GM21529 (cell line): ENCODE measurements at regions not wholly inside any gene's neighbourhood (a gene's known extent, or its start where the extent isn't known, plus 50 kb on each side); places are given as distances from the start of the nearest gene placed in this dataset.

Experiments
- ATAC-seq: cut with Tn5 transposase; IDR thresholded peaks from one replicate; pipeline ENCODE4 v1.9.1; 2021; ENCODE audit not compliant: unreplicated experiment

DNA sequence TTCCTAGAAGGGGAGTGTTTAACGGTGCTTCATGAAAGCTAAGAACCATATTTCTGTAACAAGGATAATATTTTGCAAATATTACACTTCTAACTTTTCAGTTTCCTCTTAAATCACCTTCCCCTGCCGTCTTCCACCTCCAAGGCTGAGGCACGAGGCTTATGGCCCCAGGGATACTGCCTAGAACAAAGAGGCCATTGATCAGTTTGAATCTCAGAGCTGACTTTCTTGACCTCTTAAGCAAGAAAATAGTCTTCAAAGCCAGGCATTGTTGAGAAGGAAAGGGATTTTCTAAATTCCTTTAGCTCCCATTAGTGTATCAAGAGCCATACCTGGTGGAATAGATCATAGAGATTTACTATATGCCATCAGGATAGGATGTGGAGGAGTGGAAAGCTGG lies 566.2 kb downstream of the BNC2 start:
- ATAC-seq = no peak

DNA sequence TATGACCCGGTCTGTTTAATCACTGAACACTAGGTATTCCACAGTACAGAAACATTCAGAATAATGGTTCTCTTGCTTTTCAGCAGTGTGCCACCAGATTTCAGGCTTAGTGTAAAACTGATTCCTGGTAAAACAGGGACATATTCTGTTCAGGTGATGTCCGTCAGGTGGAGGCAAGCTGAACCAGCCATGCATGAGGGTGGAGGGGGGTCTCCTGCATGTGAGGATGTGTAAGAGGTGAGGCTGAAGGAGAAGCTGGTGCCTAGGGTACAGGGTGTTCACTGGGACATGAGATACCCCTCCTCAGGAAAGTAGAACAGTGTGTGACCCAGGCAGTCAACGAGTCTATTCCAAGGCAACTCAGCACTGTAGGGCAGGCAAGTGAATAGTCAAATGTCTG lies 563.9 kb downstream of the BNC2 start:
- no peak for ATAC-seq

GRCh38 chr9:16307626-16308195 lies 562.8 kb downstream of the BNC2 start:
- no peak for ATAC-seq

DNA sequence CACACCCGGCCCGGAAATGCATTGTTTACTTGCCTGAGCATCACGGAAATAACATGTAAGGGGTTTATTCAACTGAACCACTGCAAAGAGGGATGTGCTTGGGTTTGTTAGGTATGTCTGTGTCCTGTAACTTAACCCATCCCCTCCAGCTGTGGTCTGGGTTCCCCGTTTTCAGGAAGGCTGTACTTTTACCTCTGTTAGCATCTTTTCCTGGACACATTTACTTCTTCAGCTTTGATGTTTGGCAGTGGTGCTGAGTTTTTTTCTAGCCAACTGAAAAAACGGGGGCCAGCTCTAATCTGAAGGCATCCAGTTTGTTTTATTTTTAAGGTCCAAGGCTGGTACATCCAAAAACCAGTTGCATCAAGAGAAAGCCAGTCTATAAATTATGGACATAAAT lies 561.8 kb downstream of the BNC2 start:
- ATAC-seq = no peak

DNA sequence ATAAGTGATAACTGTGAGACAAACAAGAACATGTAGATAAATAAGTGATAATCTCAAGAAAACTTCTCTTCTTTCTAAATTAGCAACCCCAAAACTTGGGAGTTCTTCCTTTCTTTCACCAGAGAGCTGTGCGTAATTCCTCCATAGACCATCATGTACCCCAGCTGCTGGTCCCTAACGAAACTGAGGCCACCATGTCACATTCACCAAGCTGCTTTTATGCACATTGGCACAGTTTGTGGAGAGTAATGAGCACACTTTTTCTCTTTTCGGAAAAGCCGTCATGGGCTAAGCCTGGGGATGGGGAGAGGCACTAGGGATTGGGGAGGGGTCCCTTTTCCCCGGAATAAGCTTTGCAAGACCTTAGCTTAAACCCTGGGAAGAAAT lies 561.4 kb downstream of the BNC2 start:
- no peak for ATAC-seq

GRCh38 chr9:16309469-16310271 lies 560.8 kb downstream of the BNC2 start:
- ATAC-seq = no peak

- ATAC-seq = no peak
These were observed 560.0 kb downstream of the BNC2 start for GRCh38 chr9:16310278-16311110.

- no peak for ATAC-seq
These were observed 558.4 kb downstream of the BNC2 start for GRCh38 chr9:16312116-16312515.

DNA sequence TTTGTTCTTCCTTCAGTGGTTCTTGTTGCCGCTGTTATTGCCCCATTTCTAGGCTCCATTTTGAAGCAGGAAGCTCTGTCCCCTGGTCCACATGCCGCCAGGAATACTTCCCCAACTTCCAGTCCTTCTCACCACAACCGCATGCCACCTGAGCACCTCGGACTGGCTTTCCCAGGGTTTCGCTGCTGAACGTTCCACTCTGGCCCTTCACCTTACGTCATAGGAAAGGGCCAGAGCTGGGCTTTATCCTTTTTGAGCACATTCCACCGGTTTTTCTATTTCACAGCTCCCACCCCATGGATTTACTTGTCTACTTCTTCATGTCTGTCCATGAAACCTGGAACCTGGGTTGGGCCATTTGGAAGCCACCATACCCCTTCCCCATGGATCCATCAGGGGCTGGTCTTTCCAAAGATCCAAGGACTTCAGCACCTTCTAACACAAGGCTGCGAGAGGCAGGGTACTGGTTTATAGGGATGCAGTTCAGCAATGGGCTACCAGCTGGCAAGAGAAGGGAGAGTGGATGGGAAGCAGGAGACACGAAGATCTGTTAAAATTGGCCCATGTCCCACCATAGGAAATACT lies 557.4 kb downstream of the BNC2 start:
- ATAC-seq = no peak

DNA sequence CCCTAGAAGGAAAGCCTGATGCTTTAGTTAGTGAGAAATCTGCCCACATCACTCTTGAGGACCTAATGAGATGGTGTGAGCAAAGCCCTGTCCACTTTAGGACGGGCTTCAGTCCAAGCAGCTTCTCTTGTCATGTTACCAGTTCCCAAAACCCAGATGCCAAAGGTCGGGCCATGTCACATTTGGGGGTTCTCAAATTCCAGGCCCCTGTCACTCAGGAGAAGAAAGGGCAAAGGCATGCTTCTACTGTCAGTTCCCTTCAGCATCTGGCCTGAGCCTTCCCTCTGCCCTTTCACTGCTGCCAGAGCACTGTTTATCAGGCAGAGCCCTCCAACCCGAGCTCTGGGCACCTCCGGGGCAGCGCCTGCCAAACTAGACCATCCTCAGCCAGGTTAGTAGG lies 556.0 kb downstream of the BNC2 start:
- ATAC-seq = no peak

- ATAC-seq = no peak
These were observed 554.8 kb downstream of the BNC2 start for GRCh38 chr9:16315720-16316119.

GRCh38 chr9:16316456-16316855 lies 554.0 kb downstream of the BNC2 start:
- ATAC-seq = no peak

GRCh38 chr9:16316911-16317817 lies 553.3 kb downstream of the BNC2 start:
- no peak for ATAC-seq

GRCh38 chr9:16318516-16319060 lies 551.9 kb downstream of the BNC2 start:
- no peak for ATAC-seq

GRCh38 chr9:16319646-16320045 lies 550.8 kb downstream of the BNC2 start:
- ATAC-seq = no peak

- ATAC-seq = no peak
These were observed 550.0 kb downstream of the BNC2 start for GRCh38 chr9:16320338-16320902.

GRCh38 chr9:16321461-16322119 lies 548.9 kb downstream of the BNC2 start:
- no peak for ATAC-seq

GRCh38 chr9:16322849-16323248 lies 547.6 kb downstream of the BNC2 start:
- ATAC-seq = no peak

- ATAC-seq = no peak
These were observed 544.5 kb downstream of the BNC2 start for GRCh38 chr9:16325966-16326365.
